Osteocyte (in vitro differentiated cells): ENCODE measurements at regions not wholly inside any gene's neighbourhood (a gene's known extent, or its start where the extent isn't known, plus 50 kb on each side); places are given as distances from the start of the nearest gene placed in this dataset.

Source experiments
- DNase-seq: peaks from one replicate; pipeline ENCODE4 v3.0.0; 2021; ENCODE audit warnings: mixed read lengths; ENCODE audit not compliant: unreplicated experiment; ENCODE audit errors: extremely low spot score
- H3K27ac Mint-ChIP-seq: one replicate; pipeline ENCODE4 v1.8.0; 2021; ENCODE audit warnings: mild to moderate bottlenecking, mixed read lengths; ENCODE audit not compliant: unreplicated experiment
- H3K27me3 Mint-ChIP-seq: one replicate; pipeline ENCODE4 v1.8.0; 2021; ENCODE audit warnings: mixed read lengths; ENCODE audit not compliant: unreplicated experiment
- H3K36me3 Mint-ChIP-seq: one replicate; pipeline ENCODE4 v1.8.0; 2021; ENCODE audit warnings: mixed read lengths; ENCODE audit not compliant: unreplicated experiment
- H3K4me1 Mint-ChIP-seq: one replicate; pipeline ENCODE4 v1.8.0; 2021; ENCODE audit warnings: mixed read lengths; ENCODE audit not compliant: unreplicated experiment
- H3K4me3 Mint-ChIP-seq: one replicate; pipeline ENCODE4 v1.8.0; 2021; ENCODE audit warnings: mild to moderate bottlenecking, moderate library complexity, mixed read lengths; ENCODE audit not compliant: unreplicated experiment
- H3K9me3 Mint-ChIP-seq: one replicate; pipeline ENCODE4 v1.8.0; 2021; ENCODE audit warnings: mixed read lengths; ENCODE audit not compliant: unreplicated experiment
- CTCF ChIP-seq: fragments of 200-600 bp; sonication (generic); IDR thresholded peaks from 2 replicates; pipeline ENCODE4 v1.5.0; 2021; ENCODE audit warnings: antibody characterized with exemption, mild to moderate bottlenecking, moderate library complexity

- no peaks in the 10 kb centered on the region for H3K27me3 Mint-ChIP-seq
- no peak for TF ChIP-seq CTCF
- H3K36me3 Mint-ChIP-seq, result no peaks in the 10 kb centered on the region
- H3K4me1 Mint-ChIP-seq, result peaks cover 40% of the 10 kb centered on the region
- H3K27ac Mint-ChIP-seq, result peak overlapping the region; percentile 83
- no peaks in the 10 kb centered on the region for H3K9me3 Mint-ChIP-seq
- DNase-seq, result no peak
- H3K4me3 Mint-ChIP-seq, result peak overlapping the region; percentile 17
Observed at GRCh38 chr5:54645882-54646355, 128.4 kb downstream of the SNX18 start.

- TF ChIP-seq CTCF, result no peak
- no peaks in the 10 kb centered on the region for H3K9me3 Mint-ChIP-seq
- H3K27me3 Mint-ChIP-seq, result no peaks in the 10 kb centered on the region
- no peaks in the 10 kb centered on the region for H3K36me3 Mint-ChIP-seq
- no peak overlapping the region for H3K4me3 Mint-ChIP-seq
- peaks cover 40% of the 10 kb centered on the region for H3K4me1 Mint-ChIP-seq
- no peak for DNase-seq
- H3K27ac Mint-ChIP-seq, result no peak overlapping the region
Observed at GRCh38 chr5:54644226-54644625, 126.7 kb downstream of the SNX18 start.

- Mint-ChIP-seq H3K4me3 (no peak overlapping the region), H3K36me3 (no peaks in the 10 kb centered on the region), H3K4me1 (peaks cover 40% of the 10 kb centered on the region), H3K9me3 (no peaks in the 10 kb centered on the region), H3K27me3 (no peaks in the 10 kb centered on the region), H3K27ac (no peak overlapping the region)
- no peak for TF ChIP-seq CTCF
- DNase-seq, result no peak
Observed at GRCh38 chr5:54643685-54644106, 126.1 kb downstream of the SNX18 start.

- H3K4me3 Mint-ChIP-seq, result no peak overlapping the region
- no peaks in the 10 kb centered on the region for H3K36me3 Mint-ChIP-seq
- no peak for TF ChIP-seq CTCF
- peaks cover 12% of the 10 kb centered on the region for H3K4me1 Mint-ChIP-seq
- no peak for DNase-seq
- H3K27me3 Mint-ChIP-seq, result no peaks in the 10 kb centered on the region
- no peaks in the 10 kb centered on the region for H3K9me3 Mint-ChIP-seq
- no peak overlapping the region for H3K27ac Mint-ChIP-seq
Observed at GRCh38 chr5:54639621-54640020, 122.1 kb downstream of the SNX18 start.

- Mint-ChIP-seq H3K4me1 (peaks cover 3% of the 10 kb centered on the region), H3K36me3 (no peaks in the 10 kb centered on the region), H3K9me3 (no peaks in the 10 kb centered on the region), H3K4me3 (no peak overlapping the region), H3K27me3 (no peaks in the 10 kb centered on the region), H3K27ac (no peak overlapping the region)
- no peak for DNase-seq
- no peak for TF ChIP-seq CTCF
Observed at GRCh38 chr5:54638106-54638505, 120.5 kb downstream of the SNX18 start.
